GM23248 (cell line): ENCODE measurements at regions not wholly inside any gene's neighbourhood (a gene's known extent, or its start where the extent isn't known, plus 50 kb on each side); places are given as distances from the start of the nearest gene placed in this dataset.

Experiments
- DNase-seq: peaks from one replicate; pipeline ENCODE4 v3.0.0-alpha.2; 2015
- H2AFZ ChIP-seq: fragments of 200-600 bp; sonication (generic); 2 replicates; pipeline ENCODE4 v1.6.1; 2016; ENCODE audit warnings: antibody characterized with exemption
- H3F3A ChIP-seq: fragments of 200-600 bp; sonication (generic); 2 replicates; pipeline ENCODE4 v1.6.1; 2016; ENCODE audit warnings: mild to moderate bottlenecking, antibody characterized with exemption, mixed run types; ENCODE audit not compliant: insufficient read depth
- H3K27ac ChIP-seq: fragments of 200-600 bp; sonication (generic); 2 replicates; pipeline ENCODE4 v1.5.1; 2016; ENCODE audit warnings: mild to moderate bottlenecking
- H3K27me3 ChIP-seq: fragments of 200-600 bp; sonication (generic); replicated peaks from 2 replicates; pipeline ENCODE4 v1.6.1; 2016; ENCODE audit warnings: mild to moderate bottlenecking; ENCODE audit not compliant: insufficient read depth
- H3K36me3 ChIP-seq: fragments of 200-600 bp; sonication (generic); 2 replicates; pipeline ENCODE4 v1.6.1; 2016; ENCODE audit warnings: low read depth, mild to moderate bottlenecking
- H3K4me1 ChIP-seq: fragments of 200-600 bp; sonication (generic); 2 replicates; pipeline ENCODE4 v1.6.1; 2016; ENCODE audit warnings: mild to moderate bottlenecking; ENCODE audit not compliant: insufficient read depth
- H3K4me2 ChIP-seq: fragments of 200-600 bp; sonication (generic); one replicate; pipeline ENCODE4 v1.6.1; 2016; ENCODE audit warnings: mild to moderate bottlenecking; ENCODE audit not compliant: unreplicated experiment
- H3K4me3 ChIP-seq: fragments of 200-600 bp; sonication (generic); 2 replicates; pipeline ENCODE4 v1.5.1; 2016; ENCODE audit warnings: mild to moderate bottlenecking
- H3K79me2 ChIP-seq: fragments of 200-600 bp; sonication (generic); 2 replicates; pipeline ENCODE4 v1.6.1; 2016; ENCODE audit warnings: mild to moderate bottlenecking; ENCODE audit not compliant: insufficient read depth
- H3K9ac ChIP-seq: fragments of 200-600 bp; sonication (generic); 2 replicates; pipeline ENCODE4 v1.6.1; 2016; ENCODE audit warnings: mild to moderate bottlenecking
- H3K9me2 ChIP-seq: fragments of 200-600 bp; sonication (generic); 2 replicates; pipeline ENCODE4 v1.6.1; 2016; ENCODE audit warnings: mixed run types, mild to moderate bottlenecking, moderate library complexity; ENCODE audit not compliant: insufficient read depth
- H3K9me3 ChIP-seq: fragments of 200-600 bp; sonication (generic); one replicate; pipeline ENCODE4 v1.6.1; 2017; ENCODE audit warnings: low read depth
- H4K20me1 ChIP-seq: fragments of 200-600 bp; sonication (generic); 2 replicates; pipeline ENCODE4 v1.6.0; 2016; ENCODE audit not compliant: insufficient read depth
- EZH2 ChIP-seq: fragments of 200-600 bp; sonication (generic); IDR thresholded peaks from 2 replicates; pipeline ENCODE4 v1.6.1; 2018; ENCODE audit warnings: antibody characterized with exemption, mild to moderate bottlenecking; ENCODE audit not compliant: insufficient read depth, poor library complexity, severe bottlenecking
- EZH2phosphoT487 ChIP-seq: fragments of 200-600 bp; sonication (generic); IDR thresholded peaks from 2 replicates; pipeline ENCODE4 v1.6.1; 2018; ENCODE audit warnings: antibody characterized with exemption, moderate library complexity, mild to moderate bottlenecking, low read depth; ENCODE audit not compliant: insufficient read depth
- WGBS, 2 experiments: methylation state at CpG; one replicate each; pipeline ENCODE4 v1.1.6; 2015 to 2017; ENCODE audit warnings: low lambda C conversion rate in 2 of 2, low coverage in 1 of 2; ENCODE audit errors: missing lambda C conversion rate in 2 of 2; 5-methylcytosine and 5-hydroxymethylcytosine counted together
- in situ Hi-C: fragments of 300-500 bp; cut with MboI; formaldehyde crosslinking; loops from 2 replicates; pipeline ENCODE4 v1.15.0; 2020

- TF ChIP-seq EZH2 (no peak), EZH2phosphoT487 (no peak)
- Histone ChIP-seq H3K4me1 (no peaks in the 10 kb centered on the region), H3K4me3 (no peak overlapping the region), H3K9me3 (no peaks in the 10 kb centered on the region), H3K27ac (no peak overlapping the region), H3K36me3 (no peaks in the 10 kb centered on the region), H3K9me2 (no peaks in the 10 kb centered on the region), H3F3A (no peaks in the 10 kb centered on the region), H4K20me1 (no peaks in the 10 kb centered on the region), H3K79me2 (no peaks in the 10 kb centered on the region), H3K9ac (no peak overlapping the region), H3K27me3 (no peaks in the 10 kb centered on the region), H2AFZ (no peak overlapping the region), H3K4me2 (no peak overlapping the region)
- in situ Hi-C loops = no loop called here
- DNase-seq = no peak
Measured at GRCh38 chr6:51322505-51322904, 503.8 kb downstream of the TFAP2B start.

GRCh38 chr6:51323056-51323455 lies 504.4 kb downstream of the TFAP2B start:
- TF ChIP-seq EZH2 (no peak), EZH2phosphoT487 (no peak)
- H3K36me3 ChIP-seq = no peaks in the 10 kb centered on the region
- H3K4me3 ChIP-seq = no peak overlapping the region
- H3K9me3 ChIP-seq = no peaks in the 10 kb centered on the region
- H3K4me2 ChIP-seq = no peak overlapping the region
- DNase-seq = no peak
- H3K79me2 ChIP-seq = no peaks in the 10 kb centered on the region
- H3K27ac ChIP-seq = no peak overlapping the region
- no peaks in the 10 kb centered on the region for H3K4me1 ChIP-seq
- H2AFZ ChIP-seq = no peak overlapping the region
- H3K27me3 ChIP-seq = no peaks in the 10 kb centered on the region
- no peak overlapping the region for H3K9ac ChIP-seq
- H3F3A ChIP-seq = no peaks in the 10 kb centered on the region
- no peaks in the 10 kb centered on the region for H4K20me1 ChIP-seq
- 19 to 50% methylated on average over 1 of the region's 1 CpG for WGBS, 2 experiments
- no peaks in the 10 kb centered on the region for H3K9me2 ChIP-seq
- in situ Hi-C loops = no loop called here

- Histone ChIP-seq H3K27me3 (no peaks in the 10 kb centered on the region), H3F3A (no peaks in the 10 kb centered on the region), H4K20me1 (no peaks in the 10 kb centered on the region), H3K4me1 (no peaks in the 10 kb centered on the region), H3K4me2 (no peak overlapping the region), H3K9ac (no peak overlapping the region), H3K9me2 (no peaks in the 10 kb centered on the region), H3K36me3 (no peaks in the 10 kb centered on the region), H2AFZ (no peak overlapping the region), H3K4me3 (no peak overlapping the region), H3K79me2 (no peaks in the 10 kb centered on the region), H3K9me3 (no peaks in the 10 kb centered on the region), H3K27ac (no peak overlapping the region)
- no peak for DNase-seq
- WGBS, 2 experiments = 22 to 48% methylated on average over 1 of the region's 1 CpG
- no peak for TF ChIP-seq EZH2phosphoT487
- TF ChIP-seq EZH2 = no peak
- in situ Hi-C loops = no loop called here
Measured at GRCh38 chr6:51330971-51331370, 512.3 kb downstream of the TFAP2B start.

GRCh38 chr6:51335543-51335942 lies 516.9 kb downstream of the TFAP2B start:
- Histone ChIP-seq H3F3A (no peaks in the 10 kb centered on the region), H3K4me1 (no peaks in the 10 kb centered on the region), H3K27me3 (no peaks in the 10 kb centered on the region), H3K79me2 (no peaks in the 10 kb centered on the region), H4K20me1 (no peaks in the 10 kb centered on the region), H2AFZ (no peak overlapping the region), H3K27ac (no peak overlapping the region), H3K9me3 (no peaks in the 10 kb centered on the region), H3K9me2 (no peaks in the 10 kb centered on the region), H3K9ac (no peak overlapping the region), H3K4me2 (no peak overlapping the region), H3K4me3 (no peak overlapping the region), H3K36me3 (no peaks in the 10 kb centered on the region)
- WGBS, 2 experiments = 14 to 17% methylated on average over 2 of the region's 2 CpGs
- in situ Hi-C loops = no loop called here
- TF ChIP-seq EZH2phosphoT487 (no peak), EZH2 (no peak)
- DNase-seq = no peak

GRCh38 chr6:51336185-51336584 lies 517.5 kb downstream of the TFAP2B start:
- no peaks in the 10 kb centered on the region for H3F3A ChIP-seq
- in situ Hi-C loops = no loop called here
- 16 to 25% methylated on average over 4 of the region's 4 CpGs for WGBS, 2 experiments

More at GRCh38 chr6:51336185-51336584, 517.5 kb downstream of the TFAP2B start:
- TF ChIP-seq EZH2phosphoT487 (no peak), EZH2 (no peak)
- Histone ChIP-seq H3K79me2 (no peaks in the 10 kb centered on the region), H4K20me1 (no peaks in the 10 kb centered on the region), H2AFZ (no peak overlapping the region), H3K4me3 (no peak overlapping the region), H3K27ac (no peak overlapping the region), H3K9ac (no peak overlapping the region), H3K27me3 (no peaks in the 10 kb centered on the region), H3K36me3 (no peaks in the 10 kb centered on the region), H3K9me2 (no peaks in the 10 kb centered on the region), H3K9me3 (no peaks in the 10 kb centered on the region), H3K4me2 (no peak overlapping the region), H3K4me1 (no peaks in the 10 kb centered on the region)
- DNase-seq = no peak
